ENCODE measurements at regions not wholly inside any gene's neighbourhood (a gene's known extent, or its start where the extent isn't known, plus 50 kb on each side); places are given as distances from the start of the nearest gene placed in this dataset.

GRCh38 chr21:15406791-15407190 lies 323.0 kb upstream of the USP25 start:
- TF ChIP-seq POLR2A (IDR thresholded peaks at IDR 0.05) (no peak), POLR2AphosphoS5 (IDR thresholded peaks at IDR 0.05) (no peak)
